Fibroblast of the aortic adventitia (primary cell): ENCODE measurements at regions not wholly inside any gene's neighbourhood (a gene's known extent, or its start where the extent isn't known, plus 50 kb on each side); places are given as distances from the start of the nearest gene placed in this dataset.

Experiments
- DNase-seq: peaks from one replicate; pipeline ENCODE4 v3.0.0-alpha.2; 2010; ENCODE audit warnings: low read depth
- H3K4me3 ChIP-seq: 2 replicates; pipeline ENCODE4 v1.5.1; 2011; ENCODE audit warnings: low read depth, mild to moderate bottlenecking, control low read depth, low read length, moderate library complexity
- CTCF ChIP-seq: IDR thresholded peaks from 2 replicates; pipeline ENCODE4 v1.5.1; 2011; ENCODE audit warnings: mild to moderate bottlenecking, low read length, control low read depth, inconsistent platforms; ENCODE audit not compliant: insufficient read depth

GRCh38 chr2:150624001-150624401, 136.5 kb upstream of the RND3 start:
- DNase-seq, result peak; percentile 16
- TF ChIP-seq CTCF, result no peak
- H3K4me3 ChIP-seq, result no peak overlapping the region

- no peak for TF ChIP-seq CTCF
- H3K4me3 ChIP-seq, result no peak overlapping the region
- DNase-seq, result peak; percentile 82
Measured at GRCh38 chr2:150621526-150622213, 134.2 kb upstream of the RND3 start.

- H3K4me3 ChIP-seq, result no peak overlapping the region
- no peak for TF ChIP-seq CTCF
- DNase-seq, result peak; percentile 55
Measured at GRCh38 chr2:150620855-150621254, 133.4 kb upstream of the RND3 start.

- H3K4me3 ChIP-seq, result no peak overlapping the region
- no peak for DNase-seq
- no peak for TF ChIP-seq CTCF
Measured at GRCh38 chr2:150620416-150620815, 132.9 kb upstream of the RND3 start.

- no peak for TF ChIP-seq CTCF
- no peak overlapping the region for H3K4me3 ChIP-seq
- DNase-seq, result peak; percentile 74
Measured at GRCh38 chr2:150619607-150620330, 132.3 kb upstream of the RND3 start.

- no peak overlapping the region for H3K4me3 ChIP-seq
- DNase-seq, result peak; percentile 61
- no peak for TF ChIP-seq CTCF
Measured at GRCh38 chr2:150618245-150618895, 130.9 kb upstream of the RND3 start.
